SK-N-MC (cell line): ENCODE measurements at regions not wholly inside any gene's neighbourhood (a gene's known extent, or its start where the extent isn't known, plus 50 kb on each side); places are given as distances from the start of the nearest gene placed in this dataset.
"Not testable (repeated sequence)": the region's sequence is repeated elsewhere in the genome, so short reads cannot be mapped to it uniquely, and the experiment has no call there.

Experiments
- DNase-seq: peaks from one replicate; pipeline ENCODE4 v3.0.0-alpha.2; 2011; ENCODE audit warnings: low read depth, low spot score
- H3K27ac ChIP-seq: fragments of 200-600 bp; sonication (generic); 2 replicates; pipeline ENCODE4 v1.5.1; 2016; ENCODE audit warnings: mixed run types
- H3K36me3 ChIP-seq: fragments of 200-600 bp; sonication (generic); 2 replicates; pipeline ENCODE4 v1.6.1; 2017; ENCODE audit warnings: antibody characterized with exemption, low read length, mixed read lengths; ENCODE audit not compliant: insufficient read depth
- H3K4me3 ChIP-seq: fragments of 200-600 bp; sonication (generic); 2 replicates; pipeline ENCODE4 v1.5.1; 2016
- H3K9ac ChIP-seq: fragments of 200-600 bp; sonication (generic); 2 replicates; pipeline ENCODE4 v1.8.0; 2017; ENCODE audit warnings: mixed run types, mixed read lengths; ENCODE audit not compliant: insufficient read length
- H3K9me3 ChIP-seq: fragments of 200-600 bp; sonication (generic); 2 replicates; pipeline ENCODE4 v1.6.1; 2017; ENCODE audit warnings: low read depth, mild to moderate bottlenecking, antibody characterized with exemption, low read length, moderate library complexity, mixed read lengths
- EZH2 ChIP-seq: fragments of 200-600 bp; sonication (generic); IDR thresholded peaks from one replicate; pipeline ENCODE4 v1.6.1; 2017; ENCODE audit warnings: antibody characterized with exemption
- FOXP2 ChIP-seq: optimal IDR thresholded peaks from 2 replicates; pipeline ENCODE3; 2011; ENCODE audit warnings: mild to moderate bottlenecking, moderate library complexity; ENCODE audit not compliant: insufficient read depth; ENCODE audit errors: extremely low read length, control extremely low read depth
- POLR2AphosphoS5 ChIP-seq: IDR thresholded peaks from 2 replicates; pipeline ENCODE4 v1.6.1; 2012; ENCODE audit warnings: mild to moderate bottlenecking, low read depth, low read length, borderline replicate concordance

- Histone ChIP-seq H3K36me3 (no peaks in the 10 kb centered on the region), H3K9ac (no peak overlapping the region), H3K9me3 (no peaks in the 10 kb centered on the region), H3K27ac (no peak overlapping the region), H3K4me3 (no peak overlapping the region)
- no peak for DNase-seq
- TF ChIP-seq EZH2 (no peak), POLR2AphosphoS5 (no peak), FOXP2 (no peak)
Measured at GRCh38 chr19:27718234-27718633, 1494.7 kb downstream of the UQCRFS1 start.

GRCh38 chr19:27717825-27718224 lies 1495.1 kb downstream of the UQCRFS1 start:
- Histone ChIP-seq H3K9ac (no peak overlapping the region), H3K36me3 (no peaks in the 10 kb centered on the region), H3K9me3 (no peaks in the 10 kb centered on the region), H3K4me3 (no peak overlapping the region), H3K27ac (no peak overlapping the region)
- DNase-seq, result no peak
- TF ChIP-seq POLR2AphosphoS5 (no peak), EZH2 (no peak), FOXP2 (no peak)

- H3K9me3 ChIP-seq, result no peaks in the 10 kb centered on the region
- H3K36me3 ChIP-seq, result no peaks in the 10 kb centered on the region
- no peak overlapping the region for H3K27ac ChIP-seq
- no peak overlapping the region for H3K9ac ChIP-seq
- no peak for TF ChIP-seq FOXP2
- TF ChIP-seq POLR2AphosphoS5, result no peak
- no peak for TF ChIP-seq EZH2
- H3K4me3 ChIP-seq, result no peak overlapping the region
- DNase-seq, result no peak
Measured at GRCh38 chr19:27716922-27717321, 1496.0 kb downstream of the UQCRFS1 start.

- Histone ChIP-seq H3K27ac (no peak overlapping the region), H3K9ac (no peak overlapping the region), H3K9me3 (no peaks in the 10 kb centered on the region), H3K4me3 (no peak overlapping the region), H3K36me3 (no peaks in the 10 kb centered on the region)
- no peak for TF ChIP-seq FOXP2
- TF ChIP-seq EZH2, result no peak
- TF ChIP-seq POLR2AphosphoS5, result no peak
- DNase-seq, result no peak
Measured at GRCh38 chr19:27714857-27715256, 1498.1 kb downstream of the UQCRFS1 start.

GRCh38 chr19:27709496-27709895 lies 1503.5 kb downstream of the UQCRFS1 start:
- Histone ChIP-seq H3K9me3 (no peaks in the 10 kb centered on the region), H3K9ac (no peak overlapping the region)
- no peak for DNase-seq

GRCh38 chr19:27708986-27709385 lies 1504.0 kb downstream of the UQCRFS1 start:
- not testable (repeated sequence) for H3K27ac ChIP-seq, H3K9ac ChIP-seq, H3K4me3 ChIP-seq, H3K9me3 ChIP-seq, H3K36me3 ChIP-seq, DNase-seq

More at GRCh38 chr19:27709496-27709895, 1503.5 kb downstream of the UQCRFS1 start:
- H3K27ac ChIP-seq, result no peak overlapping the region
- no peaks in the 10 kb centered on the region for H3K36me3 ChIP-seq
- no peak overlapping the region for H3K4me3 ChIP-seq
- TF ChIP-seq EZH2, result no peak
- TF ChIP-seq POLR2AphosphoS5, result no peak
- no peak for TF ChIP-seq FOXP2

GRCh38 chr19:27707026-27707425 lies 1505.9 kb downstream of the UQCRFS1 start:
- DNase-seq, H3K9ac ChIP-seq, H3K27ac ChIP-seq, H3K9me3 ChIP-seq, H3K36me3 ChIP-seq, H3K4me3 ChIP-seq: not testable (repeated sequence)

- no peaks in the 10 kb centered on the region for H3K36me3 ChIP-seq
- H3K4me3 ChIP-seq, result no peak overlapping the region
- H3K9ac ChIP-seq, result no peak overlapping the region
- DNase-seq, result no peak
- no peak for TF ChIP-seq FOXP2
- TF ChIP-seq POLR2AphosphoS5, result no peak
- no peak for TF ChIP-seq EZH2
- H3K27ac ChIP-seq, result no peak overlapping the region
- no peaks in the 10 kb centered on the region for H3K9me3 ChIP-seq
Measured at GRCh38 chr19:27705896-27706295, 1507.1 kb downstream of the UQCRFS1 start.

GRCh38 chr19:27694361-27695055 lies 1518.4 kb downstream of the UQCRFS1 start:
- no peak overlapping the region for H3K9ac ChIP-seq
- DNase-seq, result no peak
- no peak overlapping the region for H3K27ac ChIP-seq
- H3K4me3 ChIP-seq, result no peak overlapping the region
- TF ChIP-seq FOXP2 (no peak), POLR2AphosphoS5 (no peak), EZH2 (no peak)
- no peaks in the 10 kb centered on the region for H3K9me3 ChIP-seq
- H3K36me3 ChIP-seq, result no peaks in the 10 kb centered on the region
